HG02759 (cell line): ENCODE measurements at regions not wholly inside any gene's neighbourhood (a gene's known extent, or its start where the extent isn't known, plus 50 kb on each side); places are given as distances from the start of the nearest gene placed in this dataset.
A peak's percentile ranks its signal among the peaks of the same experiment; 100 is the strongest.
"Not testable (repeated sequence)": the region's sequence is repeated elsewhere in the genome, so short reads cannot be mapped to it uniquely, and the experiment has no call there.

ENCODE experiments used
- ATAC-seq: cut with Tn5 transposase; IDR thresholded peaks from one replicate; pipeline ENCODE4 v1.9.1; 2021; ENCODE audit warnings: mild to moderate bottlenecking, moderate library complexity; ENCODE audit not compliant: unreplicated experiment

- ATAC-seq = no peak
These were observed 612.1 kb downstream of the VGLL3 start for GRCh38 chr3:86378829-86379228.

DNA sequence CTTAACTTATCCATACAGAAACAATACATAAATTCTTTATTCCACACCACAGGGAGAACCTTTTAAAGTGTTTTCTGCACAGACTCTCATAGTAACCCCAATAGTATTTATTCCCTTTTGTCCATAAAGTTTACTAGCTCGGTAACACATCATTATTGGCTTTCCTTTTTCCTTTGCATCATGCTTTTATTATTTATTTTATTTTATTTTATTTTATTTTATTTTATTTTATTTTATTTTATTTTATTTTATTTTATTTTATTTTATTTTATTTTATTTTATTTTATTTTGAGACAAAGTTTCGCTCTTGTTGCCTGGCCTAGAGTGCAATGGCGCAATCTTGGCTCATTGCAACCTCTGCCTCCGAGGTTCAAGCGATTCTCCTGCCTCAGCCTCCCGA, 655.4 kb downstream of the VGLL3 start:
- not testable (repeated sequence) for ATAC-seq

- ATAC-seq = no peak
These were observed 657.3 kb downstream of the VGLL3 start for GRCh38 chr3:86333636-86334035.

GRCh38 chr3:86303935-86304334, 687.0 kb downstream of the VGLL3 start:
- ATAC-seq = no peak

DNA sequence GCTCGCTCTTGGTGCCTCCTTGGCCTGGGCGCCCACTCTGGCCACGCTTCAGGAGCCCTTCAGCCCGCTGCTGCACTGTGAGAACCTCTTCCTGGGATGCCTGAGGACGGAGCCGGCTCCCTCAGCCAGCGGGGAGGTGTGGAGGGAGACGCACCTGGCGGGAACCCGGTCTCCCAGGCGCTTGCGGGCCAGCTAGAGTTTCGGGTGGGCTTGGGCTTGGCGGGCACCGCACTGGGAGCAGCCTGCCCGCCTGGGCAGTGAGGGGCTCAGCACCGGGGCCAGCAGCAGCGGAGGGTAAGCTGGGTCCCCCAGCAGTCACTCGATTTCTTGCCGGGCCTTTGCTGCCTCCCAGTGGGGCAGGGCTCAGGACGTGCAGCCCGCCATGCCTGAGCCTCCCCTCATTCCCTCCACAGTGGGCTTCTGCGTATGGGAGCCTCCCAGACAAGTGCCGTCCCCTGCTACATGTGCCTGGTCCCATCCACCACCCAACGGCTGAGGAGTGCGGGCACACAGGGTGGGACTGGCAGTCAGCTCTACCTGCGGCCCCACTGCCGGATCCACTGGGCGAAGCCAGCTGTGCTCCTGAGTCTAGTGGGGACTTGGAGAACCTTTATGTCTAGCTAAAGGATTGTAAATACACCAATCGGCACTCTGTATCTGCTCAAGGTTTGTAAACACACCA, 708.7 kb downstream of the VGLL3 start:
- ATAC-seq = no peak

DNA sequence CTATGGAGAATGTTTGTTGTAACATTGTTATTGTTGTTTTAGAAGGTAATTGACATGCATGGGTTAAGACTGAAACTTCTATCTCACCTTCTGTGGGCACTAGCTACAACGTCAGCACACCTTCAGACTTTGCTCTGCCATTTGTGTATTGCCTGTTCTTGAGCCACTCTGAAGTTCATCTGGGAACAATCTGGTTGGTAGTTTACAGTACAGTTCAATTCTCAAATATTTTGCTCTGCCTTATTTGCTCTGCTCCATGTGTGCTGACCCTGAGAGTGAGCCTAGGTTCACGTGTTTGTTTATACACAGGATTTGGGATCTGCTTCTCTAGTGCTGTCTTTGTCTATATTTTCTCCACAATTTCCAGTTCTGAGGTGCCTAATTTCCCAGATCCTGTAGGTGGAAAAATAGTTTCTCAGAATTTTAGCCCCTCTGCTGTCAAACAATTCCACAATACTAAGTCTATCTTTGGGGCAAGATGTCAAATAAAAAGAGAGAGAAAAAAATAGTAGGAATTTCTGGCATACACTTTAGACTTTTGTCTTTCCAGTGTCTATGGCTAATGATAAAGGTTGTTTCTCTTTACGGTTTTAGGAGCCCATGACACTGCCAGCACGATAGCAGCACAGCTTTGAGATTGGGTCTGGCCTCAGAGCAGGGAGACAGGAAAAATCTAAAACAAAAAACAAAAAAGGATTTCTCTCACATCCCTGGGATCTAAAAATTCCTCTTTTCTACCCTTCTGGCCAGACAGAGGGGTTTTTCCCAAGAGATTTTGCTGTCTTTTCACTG, 721.4 kb downstream of the VGLL3 start:
- ATAC-seq = no peak

DNA sequence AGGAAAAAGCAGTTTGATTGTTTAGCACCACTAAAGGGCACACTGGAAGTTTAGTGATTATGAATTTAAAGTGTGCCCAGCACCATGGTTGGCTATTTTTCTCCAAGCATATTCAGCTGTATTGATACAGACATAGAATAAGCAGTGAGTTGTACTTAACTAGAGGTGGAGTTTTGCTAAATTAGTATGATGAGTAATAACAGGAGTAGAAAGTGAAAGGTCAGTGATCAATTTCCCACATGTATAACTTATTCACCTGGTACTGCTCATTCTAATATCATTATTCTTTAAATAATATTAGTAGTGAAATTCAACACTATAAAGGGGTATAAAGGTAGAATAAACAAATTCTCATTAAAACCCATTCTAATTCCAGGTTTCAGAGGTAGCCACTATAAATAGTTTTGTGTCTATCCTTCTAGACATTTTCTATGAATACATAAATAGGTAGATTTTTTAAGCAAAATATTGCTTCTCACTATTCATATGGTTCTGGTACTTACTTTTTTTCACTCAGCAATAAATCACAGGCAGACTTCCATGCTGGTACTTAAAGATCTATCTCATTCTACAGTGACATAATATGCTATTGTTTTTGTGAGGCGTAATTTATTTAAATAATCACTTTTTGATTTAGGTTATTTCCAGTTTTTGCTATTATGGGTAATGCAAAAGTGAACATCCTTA, 732.9 kb downstream of the VGLL3 start:
- ATAC-seq = peak; percentile 83

DNA sequence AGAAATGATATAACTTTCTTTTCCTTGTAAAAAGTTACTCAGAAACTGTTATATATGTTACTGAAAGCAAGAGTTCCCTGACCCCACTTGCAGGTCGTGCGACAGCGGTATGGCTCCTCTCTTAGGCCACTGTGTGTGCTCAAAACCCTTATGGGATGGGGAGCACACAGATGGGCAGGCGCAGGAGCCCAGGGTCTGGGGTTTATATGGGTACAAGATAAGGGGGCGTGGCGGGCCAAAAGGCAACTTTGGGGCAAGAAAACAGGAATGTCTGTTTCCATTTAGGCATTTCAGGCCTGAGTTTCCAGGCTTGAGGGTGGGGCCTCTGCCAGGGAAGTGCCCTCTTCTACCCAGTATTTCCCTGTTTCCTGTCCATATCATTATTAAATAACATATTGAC, 736.5 kb downstream of the VGLL3 start:
- no peak for ATAC-seq

GRCh38 chr3:86251781-86252180, 739.2 kb downstream of the VGLL3 start:
- ATAC-seq = no peak

DNA sequence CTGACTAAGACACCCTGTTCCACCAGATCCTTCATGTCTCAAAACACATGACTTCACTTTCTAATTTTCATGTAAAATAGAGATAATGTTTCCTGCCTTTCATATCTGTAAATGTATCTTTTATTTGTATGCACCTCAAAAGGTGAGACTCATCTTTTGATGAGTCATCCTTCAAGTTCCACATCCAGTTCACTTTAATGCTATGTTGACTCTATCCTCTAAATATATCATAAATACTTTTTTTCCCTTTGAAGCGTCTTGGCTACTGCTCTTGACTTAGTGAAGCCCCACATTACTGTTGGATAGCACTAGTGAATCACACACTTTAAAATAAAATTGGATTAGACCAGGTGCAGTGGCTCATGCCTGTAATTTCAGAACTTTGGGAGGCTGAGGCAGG, 741.1 kb downstream of the VGLL3 start:
- ATAC-seq = no peak

GRCh38 chr3:86245360-86245759, 745.6 kb downstream of the VGLL3 start:
- ATAC-seq = no peak

GRCh38 chr3:86244905-86245304, 746.0 kb downstream of the VGLL3 start:
- ATAC-seq = no peak

DNA sequence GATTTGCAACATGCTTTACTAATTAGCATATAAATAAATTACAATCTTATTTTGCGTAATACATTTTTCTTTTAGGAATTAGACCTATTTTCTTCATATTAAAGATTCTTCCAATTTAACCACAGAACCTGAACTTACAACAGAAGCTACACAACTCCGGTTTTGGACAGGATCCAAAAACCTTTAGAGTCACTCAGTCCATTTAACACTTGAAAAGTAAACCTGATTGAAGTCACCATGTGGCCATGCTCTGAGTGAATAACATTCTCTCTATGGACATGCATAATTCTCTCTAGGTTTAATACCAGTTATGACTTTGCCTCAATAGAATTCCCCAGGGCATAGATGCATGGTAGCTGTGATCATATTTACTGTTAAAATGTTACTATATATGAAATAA, 751.0 kb downstream of the VGLL3 start:
- no peak for ATAC-seq

- no peak for ATAC-seq
These were observed 756.3 kb downstream of the VGLL3 start for GRCh38 chr3:86234506-86235254.

GRCh38 chr3:86230762-86231161, 760.2 kb downstream of the VGLL3 start:
- ATAC-seq = no peak

DNA sequence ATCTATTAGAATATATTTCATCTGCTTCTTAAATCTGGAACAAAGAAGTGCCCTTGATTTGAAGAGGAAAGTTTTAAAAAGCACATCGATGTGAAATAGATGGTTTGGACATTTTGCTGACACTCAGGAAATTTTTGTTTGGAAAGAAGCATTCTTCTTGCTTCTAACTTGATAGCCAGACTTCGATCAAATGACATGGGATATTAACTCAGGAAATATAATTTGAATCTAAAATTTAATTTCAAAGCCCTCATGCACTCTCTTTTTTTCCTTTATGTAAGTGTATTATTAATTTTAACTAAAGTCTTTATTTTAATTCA, 761.2 kb downstream of the VGLL3 start:
- ATAC-seq = no peak

GRCh38 chr3:86229086-86229774, 761.7 kb downstream of the VGLL3 start:
- no peak for ATAC-seq

DNA sequence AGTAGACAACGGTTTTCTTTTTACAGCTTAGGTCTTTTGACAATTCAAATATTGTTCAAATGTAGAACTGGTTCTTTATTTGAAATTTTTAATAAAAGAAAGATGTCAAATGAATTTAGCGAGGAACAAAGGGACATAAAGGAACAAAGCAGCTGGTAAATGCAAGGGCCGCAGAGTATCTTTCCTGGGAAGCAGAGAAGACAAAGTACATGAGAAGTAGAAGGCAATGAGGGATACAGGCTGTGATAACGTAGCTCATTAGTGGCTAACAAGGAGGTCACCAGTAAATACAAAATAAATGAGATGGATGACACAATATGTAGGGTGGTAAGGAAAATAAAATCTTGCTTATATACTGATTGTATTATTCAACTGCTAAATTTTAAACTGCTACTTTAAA, 762.8 kb downstream of the VGLL3 start:
- ATAC-seq = no peak

GRCh38 chr3:86225461-86225860, 765.5 kb downstream of the VGLL3 start:
- ATAC-seq = no peak

DNA sequence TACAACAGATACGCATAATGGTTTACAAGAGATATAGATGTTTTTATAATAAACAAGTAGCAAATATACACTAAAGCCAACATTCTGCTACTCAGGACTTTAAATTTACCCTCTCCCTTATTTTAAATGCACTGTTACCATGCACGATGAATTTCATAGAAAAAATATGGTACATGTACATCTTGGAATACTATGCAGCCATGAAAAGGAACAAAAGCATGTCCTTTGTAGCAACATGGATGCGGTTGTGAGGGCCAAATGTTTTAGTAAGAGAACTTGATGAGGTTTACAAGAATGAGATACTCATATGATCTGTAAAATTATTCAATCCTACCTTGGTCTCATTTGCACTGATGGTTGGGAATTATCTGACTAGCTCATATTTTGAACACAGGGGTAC, 769.3 kb downstream of the VGLL3 start:
- ATAC-seq = no peak

- ATAC-seq = no peak
These were observed 782.2 kb downstream of the VGLL3 start for GRCh38 chr3:86208772-86209171.
